Lung (tissue), 11 donors: ENCODE measurements at regions not wholly inside any gene's neighbourhood (a gene's known extent, or its start where the extent isn't known, plus 50 kb on each side); places are given as distances from the start of the nearest gene placed in this dataset.
"Not testable (repeated sequence)": the region's sequence is repeated elsewhere in the genome, so short reads cannot be mapped to it uniquely, and the experiment has no call there.

ENCODE experiments used
- ATAC-seq: fragments of 200-7000 bp; cut with Tn5 transposase; one replicate; pipeline ENCODE4 v1.9.1; 2020; ENCODE audit warnings: moderate number of reproducible peaks; ENCODE audit not compliant: insufficient read depth, low FRiP score
- DNase-seq, 3 donors: peaks; one replicate each; pipeline ENCODE4 v3.0.0-alpha.2; 2013 to 2017
- H3K27ac ChIP-seq, 2 donors: one replicate each; pipeline ENCODE4 v1.5.1; 2013; ENCODE audit warnings: mild to moderate bottlenecking in 2 of 2, moderate library complexity in 2 of 2, control low read depth in 1 of 2, inconsistent platforms in 1 of 2, low read depth in 1 of 2, low read length in 1 of 2
- H3K27me3 ChIP-seq, 3 donors: one replicate each; pipeline ENCODE4 v1.5.1; 2013; ENCODE audit warnings: low read length in 2 of 3; ENCODE audit not compliant: control insufficient read depth in 3 of 3, insufficient read depth in 3 of 3
- H3K36me3 ChIP-seq, 4 donors: one replicate each; pipeline ENCODE4 v1.5.1; 2013; ENCODE audit warnings: low read length in 4 of 4, mild to moderate bottlenecking in 1 of 4, moderate library complexity in 1 of 4; ENCODE audit not compliant: control insufficient read depth in 4 of 4, insufficient read depth in 4 of 4
- H3K4me1 ChIP-seq, 5 donors: one replicate each; pipeline ENCODE4 v1.5.1; 2013; ENCODE audit warnings: low read length in 5 of 5, mild to moderate bottlenecking in 2 of 5, moderate library complexity in 1 of 5; ENCODE audit not compliant: control insufficient read depth in 5 of 5, insufficient read depth in 5 of 5
- H3K4me3 ChIP-seq: one replicate; pipeline ENCODE4 v1.5.1; 2013; ENCODE audit warnings: mild to moderate bottlenecking, control low read depth, moderate library complexity
- H3K9ac ChIP-seq, 2 donors: one replicate each; pipeline ENCODE4 v1.5.1; 2013; ENCODE audit warnings: low read length in 2 of 2, control low read depth in 1 of 2; ENCODE audit not compliant: insufficient read depth in 1 of 2
- H3K9me3 ChIP-seq, 4 donors: one replicate each; pipeline ENCODE4 v1.5.1; 2013; ENCODE audit warnings: low read length in 3 of 4, mild to moderate bottlenecking in 1 of 4, moderate library complexity in 1 of 4; ENCODE audit not compliant: control insufficient read depth in 4 of 4, insufficient read depth in 3 of 4
- WGBS, 2 donors: extraction: QIAGEN DNeasy Blood & Tissue Kit; methylation state at CpG; one replicate each; pipeline ENCODE4 v1.1.7; 2013; 5-methylcytosine and 5-hydroxymethylcytosine counted together
- TF ChIP-seq, protein P1 (sequence below): IDR thresholded peaks from 2 replicates; pipeline ENCODE4 v1.5.1; 2012; ENCODE audit warnings: mild to moderate bottlenecking; ENCODE audit errors: control extremely low read depth, extremely low read depth
- donor health status: control.
- donor health status: control.
- donor health status: Bipolar disorder and iron deficiency.
- donor health status: healthy.
- donor health status: DM: yes; HTN: yes; CAD: no.

DNA sequence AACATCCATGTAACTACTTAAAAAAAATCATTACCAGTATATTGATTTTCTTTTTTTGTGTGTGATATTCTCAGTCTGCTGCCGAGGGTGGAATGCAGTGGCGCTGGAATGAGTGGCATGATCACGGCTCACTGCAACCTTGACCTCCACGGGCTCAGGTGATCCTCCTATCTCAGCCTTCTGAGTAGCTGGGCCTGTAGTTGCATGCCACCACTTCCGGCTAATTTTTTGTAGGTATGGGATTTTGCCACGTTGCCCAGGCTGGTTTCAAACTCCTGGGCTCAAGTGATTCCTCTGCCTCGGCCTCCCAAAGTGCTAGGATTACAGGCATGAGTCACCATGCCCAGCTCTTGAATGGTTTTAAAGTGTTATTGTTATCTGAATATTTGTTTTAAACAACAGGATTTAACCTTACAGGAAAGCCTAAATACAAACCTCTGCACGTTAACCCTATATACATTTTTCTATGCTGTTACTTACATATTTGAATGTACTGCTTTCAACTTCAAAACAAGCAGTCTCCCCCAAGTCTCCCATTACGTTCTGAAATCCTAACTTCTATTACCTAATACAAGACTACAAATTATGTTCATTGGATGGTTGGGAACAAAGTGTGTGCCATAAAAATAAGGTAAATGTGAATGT lies 61.7 kb downstream of the KPNA2 start:
- peaks cover 0 to 5% (median under 1%) of the 10 kb centered on the region in 5 donors for H3K4me1 ChIP-seq
- no peaks in the 10 kb centered on the region for H3K9me3 ChIP-seq
- no peaks in the 10 kb centered on the region for H3K36me3 ChIP-seq
- TF ChIP-seq, protein P1, sequence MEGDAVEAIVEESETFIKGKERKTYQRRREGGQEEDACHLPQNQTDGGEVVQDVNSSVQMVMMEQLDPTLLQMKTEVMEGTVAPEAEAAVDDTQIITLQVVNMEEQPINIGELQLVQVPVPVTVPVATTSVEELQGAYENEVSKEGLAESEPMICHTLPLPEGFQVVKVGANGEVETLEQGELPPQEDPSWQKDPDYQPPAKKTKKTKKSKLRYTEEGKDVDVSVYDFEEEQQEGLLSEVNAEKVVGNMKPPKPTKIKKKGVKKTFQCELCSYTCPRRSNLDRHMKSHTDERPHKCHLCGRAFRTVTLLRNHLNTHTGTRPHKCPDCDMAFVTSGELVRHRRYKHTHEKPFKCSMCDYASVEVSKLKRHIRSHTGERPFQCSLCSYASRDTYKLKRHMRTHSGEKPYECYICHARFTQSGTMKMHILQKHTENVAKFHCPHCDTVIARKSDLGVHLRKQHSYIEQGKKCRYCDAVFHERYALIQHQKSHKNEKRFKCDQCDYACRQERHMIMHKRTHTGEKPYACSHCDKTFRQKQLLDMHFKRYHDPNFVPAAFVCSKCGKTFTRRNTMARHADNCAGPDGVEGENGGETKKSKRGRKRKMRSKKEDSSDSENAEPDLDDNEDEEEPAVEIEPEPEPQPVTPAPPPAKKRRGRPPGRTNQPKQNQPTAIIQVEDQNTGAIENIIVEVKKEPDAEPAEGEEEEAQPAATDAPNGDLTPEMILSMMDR, result no peak
- 78 to 83% methylated on average over 9 of the region's 9 CpGs for WGBS, 2 donors
- H3K27ac ChIP-seq, result no peak overlapping the region
- DNase-seq, result no peak
- ATAC-seq, result no peak
- no peaks in the 10 kb centered on the region for H3K27me3 ChIP-seq
- no peak overlapping the region for H3K9ac ChIP-seq
- H3K4me3 ChIP-seq, result no peak overlapping the region

DNA sequence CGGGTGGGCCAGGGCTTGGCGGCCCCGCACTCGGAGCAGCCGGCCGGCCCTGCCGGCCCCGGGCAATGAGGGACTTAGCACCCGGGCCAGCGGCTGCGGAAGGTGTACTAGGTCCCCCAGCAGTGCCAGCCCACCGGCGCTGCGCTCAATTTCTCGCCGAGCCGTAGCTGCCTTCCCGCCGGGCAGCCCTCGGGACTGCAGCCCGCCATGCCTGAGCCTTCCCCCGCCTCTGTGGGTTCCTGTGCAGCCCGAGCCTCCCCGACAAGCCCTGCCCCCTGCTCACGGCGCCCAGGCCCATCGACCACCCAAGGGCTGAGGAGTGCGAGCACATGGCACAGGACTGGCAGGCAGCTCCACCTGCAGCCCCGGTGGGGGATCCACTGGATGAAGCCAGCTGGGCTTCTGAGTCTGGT lies 63.8 kb downstream of the KPNA2 start:
- peaks cover 2 to 17% (median 6%) of the 10 kb centered on the region in 5 donors for H3K4me1 ChIP-seq
- not testable (repeated sequence) for H3K27me3 ChIP-seq, ATAC-seq, H3K9me3 ChIP-seq, DNase-seq, H3K36me3 ChIP-seq, H3K9ac ChIP-seq, H3K4me3 ChIP-seq, H3K27ac ChIP-seq
- WGBS, 2 donors, result 97 to 98% methylated on average over 29 of the region's 29 CpGs

GRCh38 chr17:68100000-68100641 lies 64.6 kb downstream of the KPNA2 start:
- H3K9ac ChIP-seq, result no peak overlapping the region
- 89 to 95% methylated on average over 17 of the region's 17 CpGs for WGBS, 2 donors
- no peak overlapping the region for H3K4me3 ChIP-seq
- DNase-seq, result no peak
- H3K27me3 ChIP-seq, result no peaks in the 10 kb centered on the region
- H3K36me3 ChIP-seq, result peaks cover 0 to 3% (median 0%) of the 10 kb centered on the region in 4 donors
- TF ChIP-seq, protein P1, result no peak
- H3K4me1 ChIP-seq, result peaks cover 2 to 17% (median 6%) of the 10 kb centered on the region in 5 donors
- no peak overlapping the region for H3K27ac ChIP-seq
- ATAC-seq, result no peak
- H3K9me3 ChIP-seq, result no peaks in the 10 kb centered on the region

GRCh38 chr17:68101075-68101986 lies 65.8 kb downstream of the KPNA2 start:
- peak overlapping the region; percentile 81 to 87 for H3K9ac ChIP-seq
- TF ChIP-seq, protein P1, result no peak
- 4 to 7% methylated on average over 78 to 88 of the region's 88 CpGs for WGBS, 2 donors
- H3K27me3 ChIP-seq, result no peaks in the 10 kb centered on the region
- H3K4me3 ChIP-seq, result peak overlapping the region; percentile 90
- DNase-seq (peak; percentile 90 to 98 (median 94)), ATAC-seq (peak; percentile 98)
- peaks cover 2 to 17% (median 6%) of the 10 kb centered on the region in 5 donors for H3K4me1 ChIP-seq
- no peaks in the 10 kb centered on the region for H3K9me3 ChIP-seq
- peak overlapping the region; percentile 74 to 93 for H3K27ac ChIP-seq
- peaks cover 0 to 3% (median 1%) of the 10 kb centered on the region in 4 donors for H3K36me3 ChIP-seq
